ENCODE measurements at regions not wholly inside any gene's neighbourhood (a gene's known extent, or its start where the extent isn't known, plus 50 kb on each side); places are given as distances from the start of the nearest gene placed in this dataset.

DNA sequence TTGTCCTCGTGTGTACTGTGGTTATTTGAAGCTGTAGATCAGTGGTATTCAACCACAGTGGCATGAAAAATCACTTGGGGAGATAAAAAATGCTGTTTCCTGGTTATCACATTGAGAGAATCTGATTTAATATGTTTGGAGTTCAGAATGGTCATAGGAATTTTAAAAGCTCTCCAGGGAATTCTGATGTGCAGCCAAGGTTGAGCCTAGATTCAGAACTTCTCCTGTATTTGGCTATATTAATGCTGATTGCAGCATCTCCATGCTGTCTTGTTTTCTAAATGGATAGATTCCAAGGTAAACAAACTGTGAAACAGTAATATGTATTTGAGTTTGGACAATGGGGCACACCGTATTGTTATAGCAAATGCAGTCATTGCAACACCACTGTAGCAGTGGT is 982.2 kb upstream of the FBXO33 start:
- Histone ChIP-seq H3T11ph (ENCODE audit: low read length) (no peak overlapping the region), H4K20me1 (ENCODE audit: control insufficient read depth, insufficient read depth, insufficient read length) (no peaks in the 10 kb centered on the region), H2BK20ac (ENCODE audit: low read depth, low read length, poor library complexity, severe bottlenecking) (no peak overlapping the region), H3K79me1 (ENCODE audit: insufficient read depth, low read depth, low read length, poor library complexity, severe bottlenecking) (no peaks in the 10 kb centered on the region), H3K18ac (ENCODE audit: insufficient read length, low read depth, low read length) (no peak overlapping the region), H4K91ac (ENCODE audit: insufficient read length, low read depth, low read length) (no peak overlapping the region), H3K27me3 (ENCODE audit: insufficient read depth, low read length) (no peaks in the 10 kb centered on the region), H3K27ac (ENCODE audit: insufficient read length, low read depth, low read length) (no peak overlapping the region), H2AK5ac (ENCODE audit: insufficient read length, low read length) (no peak overlapping the region), H2BK5ac (ENCODE audit: insufficient read length, low read length) (no peak overlapping the region), H3K23ac (ENCODE audit: insufficient read length, low read depth, low read length) (no peak overlapping the region), H2BK15ac (ENCODE audit: low read depth, low read length) (no peak overlapping the region), H3K56ac (ENCODE audit: insufficient read length, low read depth, low read length) (no peak overlapping the region), H2BK12ac (ENCODE audit: insufficient read length, low read depth, low read length) (no peak overlapping the region), H3K4me2 (ENCODE audit: insufficient read depth, insufficient read length, low read length) (no peak overlapping the region), H4K5ac (ENCODE audit: insufficient read length, low read depth, low read length) (no peak overlapping the region), H2AFZ (ENCODE audit: low read length) (no peak overlapping the region), H3K23me2 (ENCODE audit: insufficient read length, low read depth, low read length, poor library complexity, severe bottlenecking) (no peaks in the 10 kb centered on the region), H3K79me2 (ENCODE audit: insufficient read depth, low read length) (no peaks in the 10 kb centered on the region), H3K14ac (ENCODE audit: insufficient read depth, low read length) (no peak overlapping the region), H3K4ac (ENCODE audit: low read depth, low read length) (no peak overlapping the region), H4K8ac (replicated peaks; ENCODE audit: insufficient read length, low read depth, low read length) (no peak overlapping the region), H3K9me3 (ENCODE audit: control insufficient read depth, low read depth, low read length) (peaks cover 4% of the 10 kb centered on the region), H3K4me1 (ENCODE audit: insufficient read depth, low read length) (no peaks in the 10 kb centered on the region), H3K9ac (ENCODE audit: extremely low read depth, insufficient read length, low read length) (no peak overlapping the region), H2BK120ac (ENCODE audit: low read depth, low read length, poor library complexity, severe bottlenecking) (no peak overlapping the region)
- peaks cover 4 to 8% of the 10 kb centered on the region in 2 experiments for H3K4me1 Mint-ChIP-seq
- DNase-seq, result no peak
- H3K4me3 Mint-ChIP-seq, result no peak overlapping the region
- peaks cover 0 to 5% (median 3%) of the 10 kb centered on the region in 3 experiments; a peak in 3 of 7 replicates for H3K36me3 Mint-ChIP-seq (ENCODE audit: insufficient read depth in 1 of 3, low read depth in 3 of 3)
- peaks cover 6 to 9% of the 10 kb centered on the region in 2 experiments; a peak in 4 of 5 replicates for H3K9me3 Mint-ChIP-seq
- H3K27ac Mint-ChIP-seq, result no peak overlapping the region
- no CpG with 5 or more reads among the region's 2 CpGs for WGBS (ENCODE audit: extremely low coverage, insufficient read length, low lambda C conversion rate)
- H3K27me3 Mint-ChIP-seq (ENCODE audit: low read depth), result no peaks in the 10 kb centered on the region
- TF ChIP-seq, protein P1, sequence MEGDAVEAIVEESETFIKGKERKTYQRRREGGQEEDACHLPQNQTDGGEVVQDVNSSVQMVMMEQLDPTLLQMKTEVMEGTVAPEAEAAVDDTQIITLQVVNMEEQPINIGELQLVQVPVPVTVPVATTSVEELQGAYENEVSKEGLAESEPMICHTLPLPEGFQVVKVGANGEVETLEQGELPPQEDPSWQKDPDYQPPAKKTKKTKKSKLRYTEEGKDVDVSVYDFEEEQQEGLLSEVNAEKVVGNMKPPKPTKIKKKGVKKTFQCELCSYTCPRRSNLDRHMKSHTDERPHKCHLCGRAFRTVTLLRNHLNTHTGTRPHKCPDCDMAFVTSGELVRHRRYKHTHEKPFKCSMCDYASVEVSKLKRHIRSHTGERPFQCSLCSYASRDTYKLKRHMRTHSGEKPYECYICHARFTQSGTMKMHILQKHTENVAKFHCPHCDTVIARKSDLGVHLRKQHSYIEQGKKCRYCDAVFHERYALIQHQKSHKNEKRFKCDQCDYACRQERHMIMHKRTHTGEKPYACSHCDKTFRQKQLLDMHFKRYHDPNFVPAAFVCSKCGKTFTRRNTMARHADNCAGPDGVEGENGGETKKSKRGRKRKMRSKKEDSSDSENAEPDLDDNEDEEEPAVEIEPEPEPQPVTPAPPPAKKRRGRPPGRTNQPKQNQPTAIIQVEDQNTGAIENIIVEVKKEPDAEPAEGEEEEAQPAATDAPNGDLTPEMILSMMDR (conservative IDR thresholded peaks at IDR 0.05), result no peak
